ENCODE measurements at regions not wholly inside any gene's neighbourhood (a gene's known extent, or its start where the extent isn't known, plus 50 kb on each side); places are given as distances from the start of the nearest gene placed in this dataset.

DNA sequence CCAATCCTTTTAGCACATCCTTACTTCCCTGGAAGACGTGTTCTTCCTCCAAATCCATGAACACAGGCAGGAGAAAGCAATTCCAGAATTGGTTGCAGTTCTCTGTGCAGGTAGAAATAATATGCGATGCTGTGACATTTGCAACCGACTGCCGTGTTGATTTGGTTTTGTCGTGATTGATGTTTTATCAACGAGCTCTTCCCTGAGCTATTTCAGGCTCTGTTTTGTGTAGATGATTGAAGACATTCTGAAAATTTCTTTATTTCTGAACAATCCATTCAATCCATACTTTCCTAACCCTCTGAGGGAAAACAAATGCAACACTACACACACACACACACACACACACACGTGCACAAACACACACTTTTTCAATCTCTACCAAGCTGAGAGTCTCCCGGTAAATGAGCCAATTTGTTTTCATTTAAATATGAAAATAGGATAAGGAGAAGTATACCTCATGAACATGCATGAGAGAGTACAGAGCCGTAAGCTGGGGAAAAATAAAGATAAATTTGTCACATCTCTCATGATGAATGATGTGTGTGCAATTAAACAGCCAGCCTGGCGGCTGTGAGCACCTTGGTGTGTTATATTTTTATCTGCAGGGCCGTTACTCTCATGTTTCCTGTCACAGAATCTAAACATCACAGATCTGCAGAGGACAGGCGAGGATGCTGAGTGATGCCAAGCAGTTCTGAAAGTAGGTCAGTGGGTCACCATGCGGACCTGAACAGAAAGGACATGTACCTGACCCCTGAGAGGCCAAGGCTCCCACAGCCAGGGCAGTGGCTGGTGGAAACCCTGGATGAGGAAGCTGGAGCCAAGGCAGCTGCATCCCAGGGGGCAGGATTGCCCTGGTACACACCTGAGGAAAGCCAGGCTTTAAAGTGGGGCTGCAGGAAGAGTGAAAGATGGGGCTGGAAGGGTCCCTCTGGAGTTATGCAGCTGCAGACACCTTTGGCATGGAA is 64.8 kb downstream of the PDCL3 start:
- no peak for DNase-seq

- no peak for DNase-seq
Observed at GRCh38 chr2:100628506-100628905, 65.7 kb downstream of the PDCL3 start.

DNA sequence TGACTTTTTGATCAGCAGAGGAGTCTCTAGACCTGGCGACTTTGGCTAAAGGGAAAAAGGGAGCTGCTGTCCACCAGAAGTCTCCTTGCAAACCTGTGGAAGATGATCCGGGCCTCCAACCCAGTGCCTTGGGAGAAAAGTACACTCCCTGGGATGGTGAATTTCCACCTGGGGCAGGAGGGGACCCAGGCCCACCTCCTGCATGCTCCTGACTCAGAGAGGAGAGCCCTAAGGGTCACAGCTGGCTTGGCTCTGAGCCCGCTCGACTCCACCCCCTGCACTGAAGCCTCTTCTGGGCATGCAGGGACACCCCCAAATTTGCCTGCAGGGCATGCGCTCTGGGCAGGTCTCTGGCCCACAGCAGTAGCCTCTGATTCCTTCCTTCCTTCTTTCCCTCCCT is 66.5 kb downstream of the PDCL3 start:
- DNase-seq = no peak

GRCh38 chr2:100630473-100630977 is 67.7 kb downstream of the PDCL3 start:
- DNase-seq = no peak

GRCh38 chr2:100632037-100632436 is 69.2 kb downstream of the PDCL3 start:
- DNase-seq = no peak

GRCh38 chr2:100632759-100633158 is 70.0 kb downstream of the PDCL3 start:
- no peak for DNase-seq

DNA sequence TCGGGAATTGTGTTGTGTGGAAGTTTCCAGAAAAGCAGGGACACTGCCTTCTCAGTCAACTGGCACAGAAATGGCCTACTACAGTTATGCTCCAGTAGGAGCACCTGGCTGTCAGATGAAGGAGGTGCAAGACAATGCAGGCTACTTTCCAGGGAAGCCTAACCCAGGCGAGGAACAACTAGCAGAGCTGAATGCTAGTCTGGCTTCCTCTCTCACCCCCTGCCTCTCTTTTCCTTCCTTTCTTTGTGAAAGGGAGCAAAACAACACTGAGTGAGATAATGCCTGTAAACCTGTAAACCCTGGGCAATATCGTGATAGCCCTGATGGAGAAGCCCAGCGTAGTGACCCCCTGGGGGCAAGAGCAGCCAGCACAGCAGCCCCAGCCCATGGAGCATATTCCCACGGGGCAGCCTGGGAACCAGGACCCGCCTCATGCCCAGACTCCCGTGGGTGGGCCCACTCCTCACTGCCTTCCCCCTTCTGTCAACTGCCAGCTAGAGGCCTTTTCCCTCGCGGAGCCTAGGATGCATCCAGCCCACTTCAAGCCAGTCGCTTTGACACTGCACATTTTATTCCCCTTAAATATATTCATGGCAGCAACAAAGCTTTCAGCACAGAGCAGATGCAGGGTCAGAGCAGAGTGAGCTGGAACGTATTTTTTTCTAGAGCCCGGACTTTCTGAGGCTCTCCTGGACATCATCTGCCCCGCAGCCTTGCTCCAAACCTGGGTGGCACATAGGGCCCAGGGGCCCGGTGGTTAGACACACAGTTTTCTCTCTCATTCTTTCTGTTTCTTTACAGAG is 77.0 kb downstream of the PDCL3 start:
- no peak for DNase-seq

DNA sequence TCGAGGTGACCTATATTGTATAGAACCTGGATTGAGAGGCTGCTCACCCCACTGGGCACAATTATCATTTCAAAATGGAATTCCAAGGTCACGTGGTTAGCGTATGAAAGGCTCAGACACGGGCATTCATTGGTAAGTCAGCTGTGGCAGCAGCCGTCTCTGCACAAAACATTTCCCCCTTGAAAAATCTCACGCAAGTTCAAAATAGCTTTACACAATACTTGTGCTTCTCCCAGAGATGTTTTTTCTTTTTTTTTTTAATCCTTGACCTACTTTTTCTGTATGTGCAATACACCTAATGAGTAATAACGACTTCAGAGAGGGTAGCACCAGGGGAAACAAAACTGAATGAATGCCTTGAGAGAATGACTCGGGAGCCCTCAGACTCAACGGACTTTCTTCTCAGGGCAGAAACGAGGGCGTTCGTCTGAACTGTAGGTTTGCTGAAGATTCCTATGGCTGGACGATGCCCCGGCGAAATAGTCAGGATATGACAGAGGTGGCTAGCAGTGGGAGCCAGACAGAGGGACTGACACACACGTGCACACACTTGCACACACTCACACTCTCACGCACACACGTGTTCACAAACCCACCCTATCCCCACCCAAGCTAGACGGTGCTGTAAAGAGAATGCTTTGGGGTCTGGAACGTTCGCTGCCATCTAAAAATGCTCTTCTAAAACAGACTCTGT is 77.8 kb downstream of the PDCL3 start:
- no peak for DNase-seq

DNA sequence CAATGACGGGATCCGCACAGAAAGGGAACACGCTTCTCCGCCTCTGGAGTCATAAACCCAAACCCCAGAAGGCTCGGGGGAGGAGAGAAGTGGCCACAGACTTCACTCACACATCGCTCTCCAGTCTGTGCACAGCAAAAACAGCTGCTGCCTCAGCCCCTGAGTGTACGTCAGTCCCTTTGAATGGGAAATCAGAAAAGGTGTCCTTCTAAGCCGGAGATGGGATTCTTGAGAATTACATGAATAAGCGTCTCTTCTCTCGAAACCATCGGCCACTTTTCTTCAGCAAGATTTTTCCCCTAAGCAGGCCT is 78.3 kb downstream of the PDCL3 start:
- no peak for DNase-seq

GRCh38 chr2:100642425-100642824 is 79.6 kb downstream of the PDCL3 start:
- DNase-seq = no peak

- DNase-seq = no peak
Observed at GRCh38 chr2:100643467-100643866, 80.7 kb downstream of the PDCL3 start.

DNA sequence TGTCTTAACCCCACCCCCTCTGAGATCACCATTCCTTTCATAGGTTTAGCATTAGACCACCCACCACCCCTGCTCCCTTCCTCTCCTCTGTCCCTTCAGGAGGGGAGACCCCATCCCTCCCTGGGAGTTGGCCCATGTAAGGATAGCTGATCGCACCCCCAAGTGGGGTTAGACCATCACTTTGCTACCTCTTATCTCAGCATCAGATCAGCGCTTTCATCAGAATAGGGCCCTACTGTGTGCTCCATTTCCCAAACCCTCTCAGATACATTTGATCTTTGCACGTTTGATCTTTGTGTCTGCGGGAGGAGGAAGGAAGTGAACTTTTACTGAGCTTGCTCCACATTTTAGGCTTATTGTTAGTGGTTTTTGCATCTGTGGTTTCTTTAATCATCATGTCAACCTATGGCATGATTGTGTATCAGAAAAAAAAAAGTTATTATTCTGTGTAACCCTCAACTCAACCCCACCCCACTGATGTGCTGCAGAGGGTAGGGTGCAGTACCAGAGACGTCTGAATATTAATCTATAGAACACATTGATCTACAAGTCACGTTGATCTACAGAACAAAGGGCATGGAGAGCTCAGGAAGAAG is 81.2 kb downstream of the PDCL3 start:
- DNase-seq = no peak

GRCh38 chr2:100645695-100646429 is 83.1 kb downstream of the PDCL3 start:
- no peak for DNase-seq

DNA sequence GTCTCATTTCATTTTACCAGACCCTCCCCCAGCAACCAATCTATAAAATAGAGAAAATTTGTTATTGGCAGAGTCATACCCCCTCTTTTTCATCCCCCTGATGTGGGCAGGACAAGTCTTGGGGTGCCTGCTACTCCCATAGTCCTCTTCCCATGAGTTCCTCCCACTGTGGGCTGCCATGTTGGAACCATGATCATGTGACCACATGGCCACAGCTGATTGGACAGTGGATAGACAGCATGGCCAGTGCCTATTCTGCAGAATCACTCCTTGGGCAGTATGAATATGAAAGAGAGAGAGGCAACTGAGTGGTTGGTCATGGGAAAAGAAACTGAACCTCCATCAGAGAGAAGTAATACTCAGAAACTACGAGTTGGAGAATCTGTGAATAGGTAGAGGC is 84.9 kb downstream of the PDCL3 start:
- DNase-seq = no peak

- no peak for DNase-seq
Observed at GRCh38 chr2:100650151-100650550, 87.4 kb downstream of the PDCL3 start.

DNA sequence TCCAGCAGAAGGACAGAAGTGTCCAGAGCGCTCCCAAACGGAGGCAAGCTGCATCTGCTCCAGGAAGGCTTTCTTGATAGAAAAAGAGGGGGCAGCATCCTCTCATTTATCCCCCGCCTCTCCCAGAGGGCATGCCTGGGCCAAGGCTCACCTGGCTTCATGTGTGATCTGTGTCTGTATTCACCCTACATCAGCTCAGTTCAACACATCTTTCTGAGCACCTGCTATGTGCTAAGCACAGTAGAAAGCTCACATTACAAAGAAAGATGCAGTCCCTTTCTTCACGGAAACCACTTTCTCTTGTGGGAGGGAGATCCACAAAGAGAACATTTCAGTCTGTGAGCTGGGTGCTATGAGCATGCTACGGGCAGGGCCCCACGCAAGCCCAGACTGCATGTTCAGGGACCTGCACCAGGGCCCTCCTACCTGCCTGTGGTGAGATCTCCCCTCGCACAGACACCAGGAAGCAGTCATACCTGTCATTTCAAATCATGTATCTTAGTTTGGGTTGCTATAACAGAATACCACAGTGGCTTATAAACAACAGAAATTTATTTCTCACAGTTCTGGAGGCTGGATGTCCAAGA is 90.7 kb downstream of the PDCL3 start:
- DNase-seq = no peak

DNA sequence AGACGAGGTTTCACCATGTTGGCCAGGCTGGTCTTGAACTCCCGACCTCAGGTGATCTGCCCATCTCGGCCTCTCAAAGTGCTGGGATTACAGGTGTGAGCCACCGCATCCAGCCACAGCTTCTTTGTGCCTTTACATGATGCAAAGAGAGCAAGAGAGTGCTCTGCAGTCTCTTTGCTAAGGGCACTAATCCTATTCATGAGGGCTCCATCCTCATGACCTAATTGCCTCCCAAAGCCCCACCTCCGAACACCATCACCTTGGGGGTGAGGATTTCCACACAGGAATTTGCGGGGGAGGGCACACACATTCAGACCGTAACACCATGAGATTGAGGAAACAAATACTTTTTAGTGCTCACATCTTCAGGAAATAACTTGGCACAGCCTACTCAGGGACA is 91.8 kb downstream of the PDCL3 start:
- DNase-seq = no peak

DNA sequence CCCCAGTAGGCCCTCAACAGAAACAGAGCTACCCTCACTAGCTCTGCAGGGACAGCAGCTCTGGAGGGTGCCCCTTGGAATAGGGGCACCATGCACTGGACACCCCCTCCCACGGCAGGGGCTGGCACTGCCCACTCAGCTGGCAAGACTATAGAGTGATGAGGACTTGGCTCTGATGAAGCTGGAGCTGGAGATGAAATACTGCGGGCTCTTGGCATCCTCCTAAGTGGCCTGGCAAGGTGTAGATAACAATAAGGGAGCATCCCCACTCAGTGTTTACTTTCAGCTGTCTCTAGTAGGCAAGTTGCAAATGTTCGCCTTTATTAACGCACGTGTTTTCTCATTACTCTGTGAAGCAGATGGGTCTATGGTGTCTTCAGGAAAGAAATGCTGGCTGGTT is 92.7 kb downstream of the PDCL3 start:
- no peak for DNase-seq

- no peak for DNase-seq
Observed at GRCh38 chr2:100655936-100656534, 93.2 kb downstream of the PDCL3 start.

GRCh38 chr2:100658017-100658416 is 95.2 kb downstream of the PDCL3 start:
- DNase-seq = no peak

DNA sequence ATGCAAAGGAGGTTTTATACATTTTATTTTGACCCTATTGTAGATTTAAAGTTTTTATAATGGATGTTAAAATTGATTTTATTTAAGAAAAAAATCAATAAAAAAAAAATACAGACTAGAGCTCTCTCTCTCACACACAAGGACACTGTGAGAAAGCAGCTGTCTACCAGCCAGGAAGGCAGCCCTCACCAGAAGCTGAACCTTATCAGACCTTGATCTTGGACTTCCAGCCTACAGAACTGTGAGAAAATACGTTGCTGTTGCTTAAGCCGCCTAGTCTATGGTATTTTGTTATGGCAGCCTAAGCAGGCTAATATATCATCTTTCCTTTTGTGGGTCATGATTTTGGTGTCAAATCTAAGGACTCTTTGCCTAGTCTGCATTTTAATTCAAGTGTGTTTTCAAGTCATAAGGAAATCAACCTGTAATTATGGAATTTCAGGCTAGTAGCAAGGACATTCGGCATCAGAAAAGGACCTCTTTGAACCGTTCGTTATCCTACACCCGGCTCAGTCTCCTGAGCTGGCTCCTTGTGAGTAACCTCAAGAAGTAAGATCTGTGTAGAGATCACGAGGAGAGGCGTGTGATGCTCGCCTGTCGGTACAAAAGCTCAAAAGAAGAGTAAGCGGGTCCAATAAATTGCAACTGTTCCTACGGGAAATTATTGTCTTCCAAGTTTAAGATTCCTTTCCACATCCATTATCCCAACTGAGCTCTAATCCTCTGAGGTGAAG is 98.2 kb downstream of the PDCL3 start:
- no peak for DNase-seq
